ENCODE measurements at regions not wholly inside any gene's neighbourhood (a gene's known extent, or its start where the extent isn't known, plus 50 kb on each side); places are given as distances from the start of the nearest gene placed in this dataset.

DNA sequence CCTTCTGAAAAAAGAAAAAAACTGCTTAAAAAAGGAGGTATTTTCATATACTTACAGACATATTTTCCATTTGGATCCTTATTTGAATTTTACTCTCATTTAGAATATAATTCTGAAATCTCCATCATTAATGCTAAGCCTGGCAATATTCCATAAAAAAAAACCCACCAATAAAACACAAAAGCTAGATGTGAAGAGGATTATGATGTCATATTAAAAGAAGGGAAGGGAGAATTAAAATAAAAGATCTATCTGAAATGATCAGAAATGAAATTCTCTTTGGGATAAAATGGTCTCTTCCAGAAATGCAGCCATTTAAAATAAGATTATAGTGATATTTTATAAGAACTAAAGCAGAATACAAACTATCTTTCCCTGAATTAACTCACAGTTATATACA lies 206.7 kb upstream of the CAMK1G start:
- no peak for TF ChIP-seq FOXP2 (optimal IDR thresholded peaks at IDR 0.05; ENCODE audit: borderline replicate concordance, extremely low read depth, extremely low read length, insufficient read depth)
- TF ChIP-seq, protein P1, sequence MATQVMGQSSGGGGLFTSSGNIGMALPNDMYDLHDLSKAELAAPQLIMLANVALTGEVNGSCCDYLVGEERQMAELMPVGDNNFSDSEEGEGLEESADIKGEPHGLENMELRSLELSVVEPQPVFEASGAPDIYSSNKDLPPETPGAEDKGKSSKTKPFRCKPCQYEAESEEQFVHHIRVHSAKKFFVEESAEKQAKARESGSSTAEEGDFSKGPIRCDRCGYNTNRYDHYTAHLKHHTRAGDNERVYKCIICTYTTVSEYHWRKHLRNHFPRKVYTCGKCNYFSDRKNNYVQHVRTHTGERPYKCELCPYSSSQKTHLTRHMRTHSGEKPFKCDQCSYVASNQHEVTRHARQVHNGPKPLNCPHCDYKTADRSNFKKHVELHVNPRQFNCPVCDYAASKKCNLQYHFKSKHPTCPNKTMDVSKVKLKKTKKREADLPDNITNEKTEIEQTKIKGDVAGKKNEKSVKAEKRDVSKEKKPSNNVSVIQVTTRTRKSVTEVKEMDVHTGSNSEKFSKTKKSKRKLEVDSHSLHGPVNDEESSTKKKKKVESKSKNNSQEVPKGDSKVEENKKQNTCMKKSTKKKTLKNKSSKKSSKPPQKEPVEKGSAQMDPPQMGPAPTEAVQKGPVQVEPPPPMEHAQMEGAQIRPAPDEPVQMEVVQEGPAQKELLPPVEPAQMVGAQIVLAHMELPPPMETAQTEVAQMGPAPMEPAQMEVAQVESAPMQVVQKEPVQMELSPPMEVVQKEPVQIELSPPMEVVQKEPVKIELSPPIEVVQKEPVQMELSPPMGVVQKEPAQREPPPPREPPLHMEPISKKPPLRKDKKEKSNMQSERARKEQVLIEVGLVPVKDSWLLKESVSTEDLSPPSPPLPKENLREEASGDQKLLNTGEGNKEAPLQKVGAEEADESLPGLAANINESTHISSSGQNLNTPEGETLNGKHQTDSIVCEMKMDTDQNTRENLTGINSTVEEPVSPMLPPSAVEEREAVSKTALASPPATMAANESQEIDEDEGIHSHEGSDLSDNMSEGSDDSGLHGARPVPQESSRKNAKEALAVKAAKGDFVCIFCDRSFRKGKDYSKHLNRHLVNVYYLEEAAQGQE (IDR thresholded peaks at IDR 0.05; ENCODE audit: insufficient read depth in 1 of 2, low read depth in 2 of 2, low read length in 2 of 2): no peak

DNA sequence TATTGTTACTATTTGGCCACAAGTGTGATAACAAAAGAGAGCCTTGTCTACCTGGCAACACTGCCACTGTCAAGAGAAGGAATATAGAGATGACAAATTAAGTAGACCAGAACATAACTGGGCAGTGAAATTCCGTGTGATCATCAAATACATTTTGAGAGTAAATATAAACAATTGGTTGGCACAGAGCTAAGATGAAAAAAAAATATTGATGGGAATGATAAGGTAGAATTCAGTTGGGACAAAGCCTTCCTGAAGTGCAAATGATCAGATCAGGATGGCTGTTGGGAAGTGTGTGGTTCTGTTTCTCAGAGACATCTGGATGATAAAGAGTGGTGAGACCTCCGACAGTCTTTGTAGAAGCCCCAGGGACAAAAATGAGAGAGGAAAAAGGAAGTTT lies 205.5 kb upstream of the CAMK1G start:
- TF ChIP-seq SIN3A (IDR thresholded peaks at IDR 0.05; ENCODE audit: borderline replicate concordance, insufficient read depth, low read length) (no peak), TAF1 (IDR thresholded peaks at IDR 0.05; ENCODE audit: borderline replicate concordance, insufficient read depth, low read length) (no peak), POLR2AphosphoS5 (IDR thresholded peaks at IDR 0.05; ENCODE audit: low read depth, low read length) (no peak), FOXP2 (optimal IDR thresholded peaks at IDR 0.05; ENCODE audit: borderline replicate concordance, extremely low read depth, extremely low read length, insufficient read depth) (no peak)
- TF ChIP-seq, protein P1 (IDR thresholded peaks at IDR 0.05; ENCODE audit: insufficient read depth in 1 of 2, low read depth in 2 of 2, low read length in 2 of 2): no peak

DNA sequence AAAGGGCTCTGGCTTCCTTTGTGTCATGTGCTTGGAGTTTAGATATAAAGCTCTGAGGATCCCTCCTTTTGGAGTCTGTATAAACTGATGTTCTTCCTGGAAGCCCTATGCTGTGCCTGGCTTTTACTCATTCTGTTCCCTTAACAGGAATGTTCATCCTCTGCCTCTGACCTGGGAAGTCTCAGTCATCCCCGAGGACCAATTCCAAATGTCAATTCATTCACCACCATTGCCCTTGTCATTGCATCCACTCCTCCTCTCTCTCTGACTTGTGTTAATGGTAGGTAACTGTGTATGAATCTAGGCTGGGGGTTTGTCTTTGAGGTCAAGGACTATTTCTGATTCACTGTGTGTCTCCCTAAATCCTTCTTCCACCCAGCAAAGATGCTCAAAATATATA lies 204.2 kb upstream of the CAMK1G start:
- TF ChIP-seq TAF1 (IDR thresholded peaks at IDR 0.05; ENCODE audit: borderline replicate concordance, insufficient read depth, low read length): no peak
- TF ChIP-seq SIN3A (IDR thresholded peaks at IDR 0.05; ENCODE audit: borderline replicate concordance, insufficient read depth, low read length): no peak

DNA sequence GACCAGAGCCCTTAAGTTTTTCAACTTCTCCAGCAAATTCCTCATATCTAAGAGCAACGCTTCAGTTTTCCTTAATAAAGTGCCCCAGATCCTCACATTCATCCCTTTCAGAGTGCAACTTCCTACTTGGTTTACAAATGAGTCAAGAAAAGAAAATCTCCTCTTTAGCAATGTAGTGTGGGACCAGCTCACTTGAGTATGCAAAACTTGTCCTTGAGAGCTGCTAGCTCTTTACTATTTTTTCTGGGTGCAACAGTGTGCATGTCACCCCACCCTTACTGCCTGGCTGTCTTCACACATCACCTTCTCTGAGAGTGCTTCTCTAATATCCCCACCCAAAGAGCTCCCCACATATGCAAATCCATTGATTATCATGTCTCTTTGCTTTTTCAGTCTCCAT lies 203.1 kb upstream of the CAMK1G start:
- no peak for TF ChIP-seq SIN3A (IDR thresholded peaks at IDR 0.05; ENCODE audit: borderline replicate concordance, insufficient read depth, low read length)
- TF ChIP-seq POLR2AphosphoS5 (IDR thresholded peaks at IDR 0.05; ENCODE audit: low read depth, low read length): no peak
- TF ChIP-seq, protein P1 (IDR thresholded peaks at IDR 0.05; ENCODE audit: insufficient read depth in 1 of 2, low read depth in 2 of 2, low read length in 2 of 2): no peak
- no peak for TF ChIP-seq FOXP2 (optimal IDR thresholded peaks at IDR 0.05; ENCODE audit: borderline replicate concordance, extremely low read depth, extremely low read length, insufficient read depth)
- TF ChIP-seq TAF1 (IDR thresholded peaks at IDR 0.05; ENCODE audit: borderline replicate concordance, insufficient read depth, low read length): no peak

DNA sequence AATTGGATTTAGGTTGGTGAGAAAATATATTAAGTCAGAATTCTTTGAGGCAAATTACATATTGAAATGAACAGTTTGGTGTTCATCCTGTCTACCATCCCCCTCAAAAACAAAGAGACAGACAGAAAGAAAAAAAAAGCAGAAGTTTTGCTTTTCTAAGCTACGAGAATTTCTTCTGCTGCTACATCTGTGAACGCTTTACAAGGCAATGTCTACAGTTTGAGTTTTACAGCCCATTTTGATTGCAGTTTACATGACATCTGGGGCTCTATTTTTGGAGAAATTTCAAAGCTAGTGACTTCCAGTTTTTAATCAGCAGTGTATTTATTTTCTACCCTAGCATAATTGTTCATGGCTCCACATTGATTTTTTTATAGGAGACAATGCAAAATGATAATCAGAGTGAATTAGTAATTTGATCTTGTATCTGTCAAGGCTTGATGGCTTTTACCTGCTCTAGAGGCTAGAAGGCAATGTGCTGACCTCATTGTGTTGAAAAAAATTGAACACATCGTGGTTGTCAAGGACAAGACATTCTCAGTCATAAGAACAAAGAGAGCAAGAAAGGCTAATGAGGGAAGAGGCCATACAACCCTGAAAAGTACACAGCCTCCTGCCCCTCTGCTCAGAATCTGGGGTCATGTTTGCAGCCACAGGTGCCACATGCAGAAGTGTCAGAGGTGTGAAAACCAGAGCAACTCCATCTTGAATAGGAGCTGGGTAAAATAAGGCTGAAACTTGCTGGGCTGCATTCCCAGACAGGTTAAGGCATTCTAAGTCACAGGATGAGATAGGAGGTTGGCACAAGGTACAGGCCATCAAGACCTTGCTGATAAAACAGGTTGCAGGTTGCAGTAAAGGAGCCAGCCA lies 201.0 kb upstream of the CAMK1G start:
- TF ChIP-seq SIN3A (IDR thresholded peaks at IDR 0.05; ENCODE audit: borderline replicate concordance, insufficient read depth, low read length) (no peak), POLR2AphosphoS5 (IDR thresholded peaks at IDR 0.05; ENCODE audit: low read depth, low read length) (no peak), FOXP2 (optimal IDR thresholded peaks at IDR 0.05; ENCODE audit: borderline replicate concordance, extremely low read depth, extremely low read length, insufficient read depth) (no peak), TAF1 (IDR thresholded peaks at IDR 0.05; ENCODE audit: borderline replicate concordance, insufficient read depth, low read length) (no peak)
- TF ChIP-seq, protein P1 (IDR thresholded peaks at IDR 0.05; ENCODE audit: insufficient read depth in 1 of 2, low read depth in 2 of 2, low read length in 2 of 2): no peak

Data from PFSK-1 (cell line).